GM21737 (cell line): ENCODE measurements at regions not wholly inside any gene's neighbourhood (a gene's known extent, or its start where the extent isn't known, plus 50 kb on each side); places are given as distances from the start of the nearest gene placed in this dataset.
A peak's percentile ranks its signal among the peaks of the same experiment; 100 is the strongest.

Experiments used
- ATAC-seq: cut with Tn5 transposase; IDR thresholded peaks from one replicate; pipeline ENCODE4 v1.9.1; 2021; ENCODE audit warnings: mild to moderate bottlenecking, moderate library complexity; ENCODE audit not compliant: unreplicated experiment

- no peak for ATAC-seq
Measured at GRCh38 chr2:147232225-147232669, 612.6 kb upstream of the ACVR2A start.

DNA sequence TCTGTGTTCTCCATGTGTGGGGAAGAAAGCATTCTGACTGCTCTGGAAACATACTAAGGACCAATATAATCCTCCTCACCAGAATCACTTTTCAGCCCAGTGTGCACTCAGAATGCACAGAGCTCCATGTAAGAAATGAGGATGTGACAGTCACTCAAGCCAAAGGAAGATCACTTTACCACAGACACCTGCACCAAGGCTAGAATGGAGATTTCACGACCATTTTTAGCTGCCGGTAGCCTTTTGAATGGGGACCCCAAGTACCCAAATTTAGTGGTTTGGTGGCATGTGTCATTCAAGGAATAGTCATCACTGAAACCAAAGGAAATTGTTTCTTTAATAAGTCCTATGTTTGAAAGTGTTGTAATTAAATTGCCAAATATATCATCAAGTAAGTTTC, 613.2 kb upstream of the ACVR2A start:
- ATAC-seq = no peak

DNA sequence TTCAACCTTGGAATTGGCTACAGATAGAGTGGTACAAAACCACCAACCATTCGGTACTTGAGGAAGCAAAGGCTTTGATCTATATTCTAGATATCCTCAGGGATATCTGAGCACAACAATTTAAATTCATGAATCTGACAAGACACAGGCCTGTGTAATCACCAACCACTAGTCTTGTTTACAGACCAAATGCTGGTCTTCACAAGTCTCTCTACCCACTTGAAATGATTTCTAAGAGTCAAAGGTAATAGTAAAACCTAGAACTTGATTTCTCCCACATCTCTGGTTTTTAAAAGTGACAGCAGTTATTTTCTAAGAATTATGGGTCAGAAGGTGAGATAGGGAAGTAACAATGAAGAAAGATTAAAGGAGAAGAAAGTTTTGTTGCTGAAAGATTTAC, 613.7 kb upstream of the ACVR2A start:
- no peak for ATAC-seq

DNA sequence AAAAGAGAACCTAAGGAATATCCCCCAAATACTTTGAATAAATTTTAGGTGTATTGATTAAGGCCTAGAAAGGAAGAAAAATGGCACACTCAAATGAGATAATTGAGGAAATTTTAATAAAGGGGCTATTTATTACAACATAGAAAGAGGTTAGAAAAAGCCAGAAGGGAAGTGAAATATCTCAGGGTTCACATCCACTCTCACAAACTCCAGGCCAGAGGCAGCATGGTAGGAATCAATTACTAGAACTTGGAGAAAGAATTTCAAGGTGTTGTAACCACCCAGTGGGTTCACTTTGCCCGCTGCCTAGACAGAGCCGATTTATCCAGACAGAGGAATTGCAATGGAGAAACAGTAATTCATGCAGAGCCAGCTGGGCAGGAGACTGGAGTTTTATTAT, 617.5 kb upstream of the ACVR2A start:
- ATAC-seq = no peak

- no peak for ATAC-seq
Measured at GRCh38 chr2:147224070-147224469, 620.8 kb upstream of the ACVR2A start.

- ATAC-seq = no peak
Measured at GRCh38 chr2:147223553-147224060, 621.2 kb upstream of the ACVR2A start.

DNA sequence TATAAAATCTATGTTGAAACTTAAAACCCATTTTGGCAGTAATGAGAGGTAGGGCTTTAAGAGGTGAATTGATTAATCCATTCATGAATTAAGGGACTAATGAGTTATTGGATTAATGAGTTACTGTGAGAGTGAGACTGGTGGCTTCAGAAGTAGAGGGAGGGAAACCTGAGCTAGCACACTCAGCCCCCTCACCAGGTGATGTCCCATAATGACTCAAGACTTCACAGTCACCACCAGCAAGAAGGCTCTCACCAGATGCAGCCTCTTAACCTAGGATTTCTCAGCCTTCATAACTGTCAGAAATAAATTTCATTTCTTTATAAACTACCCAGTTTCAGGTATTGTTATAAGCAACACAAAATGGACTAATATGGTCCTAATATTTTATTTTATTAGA, 621.7 kb upstream of the ACVR2A start:
- ATAC-seq = peak; percentile 54

DNA sequence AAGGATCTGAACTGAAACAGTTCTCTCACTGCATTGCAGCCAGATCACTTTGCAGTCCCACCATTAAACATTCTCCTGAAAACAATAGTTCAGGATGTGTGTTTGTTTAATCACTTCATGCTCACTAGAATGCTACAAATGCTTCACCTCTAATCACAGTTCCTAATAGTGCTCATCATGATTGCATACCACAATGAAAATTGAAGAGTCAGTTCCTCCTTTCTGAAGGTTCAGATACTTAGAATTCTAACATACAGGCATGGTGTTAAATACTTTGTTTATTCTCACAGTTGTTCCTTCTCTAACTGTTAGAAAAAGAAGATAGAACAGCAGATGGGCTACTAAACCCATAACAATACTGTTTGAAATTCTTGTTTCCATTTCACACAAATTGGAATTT, 622.3 kb upstream of the ACVR2A start:
- no peak for ATAC-seq

- no peak for ATAC-seq
Measured at GRCh38 chr2:147214914-147215313, 629.9 kb upstream of the ACVR2A start.

DNA sequence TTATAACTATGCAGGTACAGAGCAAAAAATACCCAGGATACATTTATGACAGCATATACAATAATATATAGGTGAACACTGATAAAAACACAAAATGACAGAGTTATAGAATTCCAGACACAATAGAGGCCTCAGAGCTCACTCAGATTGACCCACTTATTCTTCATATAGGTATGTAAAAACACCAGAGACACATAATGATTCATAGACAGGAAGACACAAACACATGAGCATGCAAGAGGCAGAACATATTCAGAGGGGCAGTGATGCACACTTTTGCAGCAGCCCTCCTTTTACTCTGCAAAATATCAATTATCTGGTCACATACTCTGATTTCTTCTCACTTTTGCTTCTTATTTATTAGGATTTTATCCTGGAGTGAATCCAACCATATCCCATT, 633.3 kb upstream of the ACVR2A start:
- no peak for ATAC-seq

DNA sequence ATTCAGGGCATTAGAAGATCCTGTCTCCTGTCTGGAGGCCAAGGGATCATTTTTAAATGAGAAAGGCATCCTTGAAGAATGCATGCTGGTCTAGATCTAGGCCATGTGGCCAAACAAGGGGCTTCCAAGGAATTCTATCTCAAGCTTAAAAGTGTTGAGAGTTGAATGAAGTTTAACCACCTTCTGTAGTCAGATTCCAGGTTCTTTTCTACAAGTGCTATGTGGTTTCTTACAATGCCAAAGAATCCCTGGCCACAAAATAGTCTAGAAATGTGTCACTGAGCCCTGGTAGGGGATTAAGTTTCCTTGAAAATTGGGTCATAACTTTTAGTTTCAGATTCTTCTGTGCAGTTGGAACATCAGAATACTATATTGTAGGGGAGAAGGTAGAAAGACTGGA, 640.7 kb upstream of the ACVR2A start:
- no peak for ATAC-seq

- ATAC-seq = no peak
Measured at GRCh38 chr2:147198651-147199171, 646.1 kb upstream of the ACVR2A start.

DNA sequence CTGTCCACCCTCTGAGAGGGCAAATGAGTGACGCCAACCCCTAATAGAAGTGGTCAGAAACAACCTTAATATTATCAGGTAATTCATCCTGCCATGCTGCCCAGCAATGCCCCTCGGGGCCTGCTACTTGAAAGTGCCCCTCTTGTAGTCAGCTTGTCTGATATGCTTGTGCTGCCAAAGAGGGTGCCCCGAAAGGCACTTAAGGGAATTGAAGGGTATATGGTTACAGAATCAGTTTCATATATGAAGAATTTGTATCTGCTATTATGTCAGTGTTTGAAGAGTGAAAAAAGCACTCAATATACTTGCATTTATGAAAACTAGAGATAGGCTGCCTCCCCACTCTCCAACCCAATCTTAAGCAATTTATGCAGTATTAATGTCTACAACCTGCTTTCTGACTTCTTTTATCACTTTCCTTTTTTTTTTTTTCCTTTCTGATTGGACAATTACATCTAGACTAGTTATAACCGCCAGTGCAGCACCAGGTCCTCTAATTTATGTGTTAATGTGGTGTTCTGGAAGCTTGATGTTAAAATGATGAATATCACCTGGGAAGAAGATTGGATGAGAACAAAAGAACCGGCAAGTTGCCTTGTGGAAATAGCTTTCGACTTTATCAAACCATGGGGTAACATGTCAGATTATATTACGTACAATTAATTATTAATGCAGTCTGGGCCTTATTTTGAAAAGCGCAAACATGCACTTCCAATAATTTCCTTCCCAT, 646.9 kb upstream of the ACVR2A start:
- no peak for ATAC-seq

GRCh38 chr2:147182260-147182659, 662.6 kb upstream of the ACVR2A start:
- ATAC-seq = peak; percentile 76

GRCh38 chr2:147181351-147182029, 663.3 kb upstream of the ACVR2A start:
- peak; percentile 70 for ATAC-seq

DNA sequence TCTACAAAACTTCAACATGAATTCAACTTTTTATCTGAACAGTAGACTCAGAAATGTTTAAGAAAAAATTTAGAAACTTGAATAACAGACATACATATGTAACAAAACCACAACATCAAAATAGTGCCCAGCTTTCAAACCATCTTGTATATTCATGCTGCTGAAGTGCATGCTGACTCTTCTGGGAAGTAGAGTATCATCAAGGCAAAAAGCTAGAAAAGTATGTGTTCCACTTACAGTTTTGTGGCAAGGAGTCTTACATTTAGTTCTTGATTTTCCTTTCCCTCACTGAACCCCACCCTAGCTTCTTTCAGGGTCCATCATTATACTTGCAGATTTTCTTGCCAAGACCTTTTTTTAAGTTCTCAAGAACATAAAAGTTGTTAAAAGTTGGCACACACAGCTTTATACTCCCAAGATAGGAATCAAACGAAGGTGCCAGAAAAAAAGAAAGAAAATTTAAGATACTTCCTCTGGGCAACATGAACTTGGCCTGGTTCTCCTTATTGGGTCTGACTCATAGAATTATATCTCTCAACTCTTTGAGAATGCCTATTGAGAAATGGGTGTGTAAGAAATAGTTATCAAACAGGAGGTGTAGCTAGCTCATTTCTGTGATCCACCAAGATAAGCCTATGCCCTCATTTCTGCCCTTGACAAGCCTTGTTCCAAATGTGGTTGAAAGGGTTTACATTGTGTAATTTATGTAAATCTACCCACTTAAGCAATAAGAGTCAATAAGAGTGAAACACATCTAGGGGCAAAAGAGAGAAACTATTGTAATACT, 667.6 kb upstream of the ACVR2A start:
- no peak for ATAC-seq

DNA sequence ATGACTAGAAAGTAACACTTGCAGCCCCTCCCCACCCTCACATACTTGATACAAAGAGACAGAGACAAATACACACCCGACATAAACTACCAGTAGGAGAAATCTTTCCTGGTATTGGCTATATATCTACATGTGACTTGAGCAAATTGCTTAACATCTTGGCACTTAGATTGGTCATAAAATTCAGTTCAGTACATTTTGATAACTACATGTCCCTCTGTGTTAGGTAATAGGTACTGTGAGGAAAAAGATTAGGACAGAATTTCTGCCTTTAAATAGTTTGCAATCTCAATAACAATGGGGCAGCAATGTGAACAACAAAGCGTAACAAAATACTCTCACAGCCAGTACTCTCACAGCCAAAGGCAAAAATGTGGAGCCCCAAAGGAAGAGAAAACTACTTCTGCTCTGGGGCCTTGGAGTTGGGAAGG, 670.0 kb upstream of the ACVR2A start:
- ATAC-seq = no peak

GRCh38 chr2:147173798-147174197, 671.0 kb upstream of the ACVR2A start:
- ATAC-seq = no peak

GRCh38 chr2:147173189-147173581, 671.6 kb upstream of the ACVR2A start:
- ATAC-seq = no peak

DNA sequence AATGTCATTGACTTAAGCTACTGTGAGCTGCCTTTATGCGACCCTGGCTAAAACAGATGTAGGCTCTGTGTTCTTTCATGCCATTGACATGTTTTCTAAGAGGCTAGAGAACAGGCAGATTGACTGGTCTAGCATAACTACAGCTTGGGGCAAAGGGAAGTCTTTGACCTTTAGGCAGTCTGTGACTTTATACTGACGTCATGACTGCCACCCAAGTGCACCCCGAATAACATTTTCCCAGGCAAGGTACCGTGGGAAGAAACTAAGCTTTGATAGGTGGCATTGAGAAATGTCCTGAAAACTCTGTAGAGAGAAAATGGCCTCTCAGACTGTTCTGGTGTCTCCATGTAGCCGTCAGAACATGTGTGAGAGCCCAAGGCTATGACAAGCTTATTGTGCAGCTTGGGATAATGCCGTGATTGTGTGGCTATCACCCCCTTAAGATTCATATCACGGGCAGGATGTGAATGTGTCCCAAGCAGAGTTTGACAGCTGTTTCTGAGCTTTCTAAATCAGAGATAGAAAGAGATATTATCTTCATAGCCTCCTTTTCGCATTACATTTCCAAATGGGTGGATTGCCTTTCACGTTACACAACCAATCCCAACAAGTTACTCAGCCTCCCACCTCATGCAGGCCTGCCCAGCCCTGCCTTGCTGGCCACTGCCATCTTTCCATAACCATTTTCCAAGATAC, 672.2 kb upstream of the ACVR2A start:
- no peak for ATAC-seq

- ATAC-seq = no peak
Measured at GRCh38 chr2:147171941-147172340, 672.9 kb upstream of the ACVR2A start.
